ENCODE measurements at regions not wholly inside any gene's neighbourhood (a gene's known extent, or its start where the extent isn't known, plus 50 kb on each side); places are given as distances from the start of the nearest gene placed in this dataset.

DNA sequence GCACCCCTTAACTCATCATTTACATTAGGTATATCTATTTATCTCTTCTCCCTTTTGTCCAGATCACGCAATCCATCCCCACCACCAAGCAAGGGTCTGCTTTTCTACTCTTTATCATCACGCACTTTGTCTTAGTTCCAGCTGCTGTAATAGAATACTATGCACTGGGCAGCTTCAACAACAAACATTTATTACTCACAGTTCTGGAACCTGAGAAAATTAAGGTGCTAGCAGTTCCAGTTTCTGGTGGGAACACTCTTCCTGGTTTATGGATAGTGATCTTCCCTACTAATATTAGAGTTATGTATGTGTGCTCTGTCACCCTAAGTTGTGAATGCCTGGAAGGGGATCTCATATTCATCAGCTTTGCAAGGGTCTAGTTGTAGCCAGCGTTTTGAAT, 687.0 kb downstream of the NTRK3 start:
- TF ChIP-seq CTCF (IDR thresholded peaks at IDR 0.05) (no peak), KDM5A (IDR thresholded peaks at IDR 0.05) (no peak), NFE2L2 (conservative IDR thresholded peaks at IDR 0.05; ENCODE audit: low read length) (no peak), PHF8 (IDR thresholded peaks at IDR 0.05; ENCODE audit: borderline replicate concordance, low read depth) (no peak), POLR2A (IDR thresholded peaks at IDR 0.05; ENCODE audit: low read length) (no peak), JUN (IDR thresholded peaks at IDR 0.05) (no peak), MYC (IDR thresholded peaks at IDR 0.05; ENCODE audit: borderline replicate concordance, low read length) (no peak), HDAC2 (IDR thresholded peaks at IDR 0.05) (no peak), ZFP36 (IDR thresholded peaks at IDR 0.05; ENCODE audit: borderline replicate concordance, partially characterized antibody) (no peak), EP300 (IDR thresholded peaks at IDR 0.05) (no peak), MAFK (IDR thresholded peaks at IDR 0.05; ENCODE audit: partially characterized antibody) (no peak), MAX (IDR thresholded peaks at IDR 0.05) (no peak), RAD21 (conservative IDR thresholded peaks at IDR 0.05 in 1 of 2, IDR thresholded peaks at IDR 0.05 in 1 of 2) (no peak)
- TF ChIP-seq, protein P1, sequence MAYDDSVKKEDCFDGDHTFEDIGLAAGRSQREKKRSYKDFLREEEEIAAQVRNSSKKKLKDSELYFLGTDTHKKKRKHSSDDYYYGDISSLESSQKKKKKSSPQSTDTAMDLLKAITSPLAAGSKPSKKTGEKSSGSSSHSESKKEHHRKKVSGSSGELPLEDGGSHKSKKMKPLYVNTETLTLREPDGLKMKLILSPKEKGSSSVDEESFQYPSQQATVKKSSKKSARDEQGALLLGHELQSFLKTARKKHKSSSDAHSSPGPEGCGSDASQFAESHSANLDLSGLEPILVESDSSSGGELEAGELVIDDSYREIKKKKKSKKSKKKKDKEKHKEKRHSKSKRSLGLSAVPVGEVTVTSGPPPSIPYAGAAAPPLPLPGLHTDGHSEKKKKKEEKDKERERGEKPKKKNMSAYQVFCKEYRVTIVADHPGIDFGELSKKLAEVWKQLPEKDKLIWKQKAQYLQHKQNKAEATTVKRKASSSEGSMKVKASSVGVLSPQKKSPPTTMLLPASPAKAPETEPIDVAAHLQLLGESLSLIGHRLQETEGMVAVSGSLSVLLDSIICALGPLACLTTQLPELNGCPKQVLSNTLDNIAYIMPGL (CRISPR knock-in tag; IDR thresholded peaks at IDR 0.05; ENCODE audit: borderline replicate concordance), result no peak
